ENCODE measurements at regions not wholly inside any gene's neighbourhood (a gene's known extent, or its start where the extent isn't known, plus 50 kb on each side); places are given as distances from the start of the nearest gene placed in this dataset.

DNA sequence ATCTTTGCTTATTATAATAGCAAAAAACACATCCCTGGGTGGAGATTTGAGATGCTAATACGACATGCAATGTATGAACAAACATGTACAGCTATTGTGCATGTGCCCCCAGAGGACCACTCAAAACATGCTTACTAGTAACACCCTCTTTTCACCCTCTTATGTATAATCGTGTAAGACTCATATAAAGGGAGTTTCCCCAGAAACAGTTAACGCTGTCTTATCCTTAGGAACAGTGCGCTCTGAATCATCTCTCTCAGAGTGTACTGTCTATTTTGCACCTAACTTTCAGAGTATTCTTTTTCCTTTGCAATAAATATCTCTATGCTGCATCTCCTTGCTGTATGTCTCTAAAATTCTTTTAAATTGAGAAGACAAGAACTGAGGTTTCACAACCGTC is 2604.0 kb downstream of the PCDH9 start:
- Histone ChIP-seq H3K9ac (ENCODE audit: control insufficient read depth, insufficient read depth, low read length) (no peak overlapping the region), H3K4me3 (no peak overlapping the region), H3K79me2 (ENCODE audit: control insufficient read depth, insufficient read depth, low read length) (no peaks in the 10 kb centered on the region), H3K4me2 (ENCODE audit: control insufficient read depth, insufficient read depth) (no peak overlapping the region), H4K20me1 (ENCODE audit: control insufficient read depth, insufficient read depth) (no peaks in the 10 kb centered on the region), H3K9me3 (replicated peaks; ENCODE audit: control insufficient read depth, insufficient read depth, low read length) (no peaks in the 10 kb centered on the region), H3K27ac (ENCODE audit: control insufficient read depth, insufficient read depth) (no peak overlapping the region), H3K4me1 (ENCODE audit: control insufficient read depth, insufficient read depth, low read length) (no peaks in the 10 kb centered on the region), H3K27me3 (replicated peaks in 1 of 2; ENCODE audit: control insufficient read depth in 2 of 2, insufficient read depth in 2 of 2, low read length in 1 of 2) (no peaks in the 10 kb centered on the region), H3K36me3 (ENCODE audit: control insufficient read depth in 2 of 2, insufficient read depth in 2 of 2, low read length in 1 of 2) (no peaks in the 10 kb centered on the region), H2AFZ (ENCODE audit: control insufficient read depth, low read depth, low read length) (no peak overlapping the region)
- DNase-seq (ENCODE audit: low read depth, low spot score) (no peak), FAIRE-seq (no peak), ATAC-seq (no peak)
- BruUV-seq (replicated peaks): no TSS peak
- TF ChIP-seq GABPA (IDR thresholded peaks at IDR 0.05; ENCODE audit: low read depth) (no peak), RAD21 (IDR thresholded peaks at IDR 0.05; ENCODE audit: insufficient read depth, low read depth, low read length) (no peak), HCFC1 (IDR thresholded peaks at IDR 0.05; ENCODE audit: low read length) (no peak), TCF3 (IDR thresholded peaks at IDR 0.05; ENCODE audit: borderline replicate concordance, insufficient read depth, low read depth, low read length) (no peak), CEBPB (IDR thresholded peaks at IDR 0.05; ENCODE audit: borderline replicate concordance in 1 of 2, low read depth in 2 of 2, low read length in 2 of 2) (no peak), TCF7 (IDR thresholded peaks at IDR 0.05; ENCODE audit: borderline replicate concordance) (no peak), ZZZ3 (IDR thresholded peaks at IDR 0.05; ENCODE audit: control insufficient read depth, insufficient read length, low read depth) (no peak), CHD2 (IDR thresholded peaks at IDR 0.05; ENCODE audit: borderline replicate concordance, low read depth, low read length) (no peak)
- TF ChIP-seq, protein P1, sequence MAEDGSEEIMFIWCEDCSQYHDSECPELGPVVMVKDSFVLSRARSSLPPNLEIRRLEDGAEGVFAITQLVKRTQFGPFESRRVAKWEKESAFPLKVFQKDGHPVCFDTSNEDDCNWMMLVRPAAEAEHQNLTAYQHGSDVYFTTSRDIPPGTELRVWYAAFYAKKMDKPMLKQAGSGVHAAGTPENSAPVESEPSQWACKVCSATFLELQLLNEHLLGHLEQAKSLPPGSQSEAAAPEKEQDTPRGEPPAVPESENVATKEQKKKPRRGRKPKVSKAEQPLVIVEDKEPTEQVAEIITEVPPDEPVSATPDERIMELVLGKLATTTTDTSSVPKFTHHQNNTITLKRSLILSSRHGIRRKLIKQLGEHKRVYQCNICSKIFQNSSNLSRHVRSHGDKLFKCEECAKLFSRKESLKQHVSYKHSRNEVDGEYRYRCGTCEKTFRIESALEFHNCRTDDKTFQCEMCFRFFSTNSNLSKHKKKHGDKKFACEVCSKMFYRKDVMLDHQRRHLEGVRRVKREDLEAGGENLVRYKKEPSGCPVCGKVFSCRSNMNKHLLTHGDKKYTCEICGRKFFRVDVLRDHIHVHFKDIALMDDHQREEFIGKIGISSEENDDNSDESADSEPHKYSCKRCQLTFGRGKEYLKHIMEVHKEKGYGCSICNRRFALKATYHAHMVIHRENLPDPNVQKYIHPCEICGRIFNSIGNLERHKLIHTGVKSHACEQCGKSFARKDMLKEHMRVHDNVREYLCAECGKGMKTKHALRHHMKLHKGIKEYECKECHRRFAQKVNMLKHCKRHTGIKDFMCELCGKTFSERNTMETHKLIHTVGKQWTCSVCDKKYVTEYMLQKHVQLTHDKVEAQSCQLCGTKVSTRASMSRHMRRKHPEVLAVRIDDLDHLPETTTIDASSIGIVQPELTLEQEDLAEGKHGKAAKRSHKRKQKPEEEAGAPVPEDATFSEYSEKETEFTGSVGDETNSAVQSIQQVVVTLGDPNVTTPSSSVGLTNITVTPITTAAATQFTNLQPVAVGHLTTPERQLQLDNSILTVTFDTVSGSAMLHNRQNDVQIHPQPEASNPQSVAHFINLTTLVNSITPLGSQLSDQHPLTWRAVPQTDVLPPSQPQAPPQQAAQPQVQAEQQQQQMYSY (CRISPR knock-in tag; IDR thresholded peaks at IDR 0.05): no peak
- TF ChIP-seq, protein P2, sequence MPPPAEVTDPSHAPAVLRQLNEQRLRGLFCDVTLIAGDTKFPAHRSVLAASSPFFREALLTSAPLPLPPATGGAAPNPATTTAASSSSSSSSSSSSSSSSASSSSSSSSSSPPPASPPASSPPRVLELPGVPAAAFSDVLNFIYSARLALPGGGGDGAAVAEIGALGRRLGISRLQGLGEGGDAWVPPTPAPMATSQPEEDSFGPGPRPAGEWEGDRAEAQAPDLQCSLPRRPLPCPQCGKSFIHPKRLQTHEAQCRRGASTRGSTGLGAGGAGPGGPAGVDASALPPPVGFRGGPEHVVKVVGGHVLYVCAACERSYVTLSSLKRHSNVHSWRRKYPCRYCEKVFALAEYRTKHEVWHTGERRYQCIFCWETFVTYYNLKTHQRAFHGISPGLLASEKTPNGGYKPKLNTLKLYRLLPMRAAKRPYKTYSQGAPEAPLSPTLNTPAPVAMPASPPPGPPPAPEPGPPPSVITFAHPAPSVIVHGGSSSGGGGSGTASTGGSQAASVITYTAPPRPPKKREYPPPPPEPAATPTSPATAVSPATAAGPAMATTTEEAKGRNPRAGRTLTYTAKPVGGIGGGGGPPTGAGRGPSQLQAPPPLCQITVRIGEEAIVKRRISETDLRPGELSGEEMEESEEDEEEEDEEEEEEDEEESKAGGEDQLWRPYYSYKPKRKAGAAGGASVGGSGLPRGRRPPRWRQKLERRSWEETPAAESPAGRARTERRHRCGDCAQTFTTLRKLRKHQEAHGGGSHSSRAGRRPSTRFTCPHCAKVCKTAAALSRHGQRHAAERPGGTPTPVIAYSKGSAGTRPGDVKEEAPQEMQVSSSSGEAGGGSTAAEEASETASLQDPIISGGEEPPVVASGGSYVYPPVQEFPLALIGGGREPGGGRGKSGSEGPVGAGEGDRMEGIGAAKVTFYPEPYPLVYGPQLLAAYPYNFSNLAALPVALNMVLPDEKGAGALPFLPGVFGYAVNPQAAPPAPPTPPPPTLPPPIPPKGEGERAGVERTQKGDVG (CRISPR knock-in tag; IDR thresholded peaks at IDR 0.05): no peak
- TF ChIP-seq, protein P3, sequence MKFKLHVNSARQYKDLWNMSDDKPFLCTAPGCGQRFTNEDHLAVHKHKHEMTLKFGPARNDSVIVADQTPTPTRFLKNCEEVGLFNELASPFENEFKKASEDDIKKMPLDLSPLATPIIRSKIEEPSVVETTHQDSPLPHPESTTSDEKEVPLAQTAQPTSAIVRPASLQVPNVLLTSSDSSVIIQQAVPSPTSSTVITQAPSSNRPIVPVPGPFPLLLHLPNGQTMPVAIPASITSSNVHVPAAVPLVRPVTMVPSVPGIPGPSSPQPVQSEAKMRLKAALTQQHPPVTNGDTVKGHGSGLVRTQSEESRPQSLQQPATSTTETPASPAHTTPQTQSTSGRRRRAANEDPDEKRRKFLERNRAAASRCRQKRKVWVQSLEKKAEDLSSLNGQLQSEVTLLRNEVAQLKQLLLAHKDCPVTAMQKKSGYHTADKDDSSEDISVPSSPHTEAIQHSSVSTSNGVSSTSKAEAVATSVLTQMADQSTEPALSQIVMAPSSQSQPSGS (IDR thresholded peaks at IDR 0.05; ENCODE audit: low read length): no peak
- TF ChIP-seq, protein P4, sequence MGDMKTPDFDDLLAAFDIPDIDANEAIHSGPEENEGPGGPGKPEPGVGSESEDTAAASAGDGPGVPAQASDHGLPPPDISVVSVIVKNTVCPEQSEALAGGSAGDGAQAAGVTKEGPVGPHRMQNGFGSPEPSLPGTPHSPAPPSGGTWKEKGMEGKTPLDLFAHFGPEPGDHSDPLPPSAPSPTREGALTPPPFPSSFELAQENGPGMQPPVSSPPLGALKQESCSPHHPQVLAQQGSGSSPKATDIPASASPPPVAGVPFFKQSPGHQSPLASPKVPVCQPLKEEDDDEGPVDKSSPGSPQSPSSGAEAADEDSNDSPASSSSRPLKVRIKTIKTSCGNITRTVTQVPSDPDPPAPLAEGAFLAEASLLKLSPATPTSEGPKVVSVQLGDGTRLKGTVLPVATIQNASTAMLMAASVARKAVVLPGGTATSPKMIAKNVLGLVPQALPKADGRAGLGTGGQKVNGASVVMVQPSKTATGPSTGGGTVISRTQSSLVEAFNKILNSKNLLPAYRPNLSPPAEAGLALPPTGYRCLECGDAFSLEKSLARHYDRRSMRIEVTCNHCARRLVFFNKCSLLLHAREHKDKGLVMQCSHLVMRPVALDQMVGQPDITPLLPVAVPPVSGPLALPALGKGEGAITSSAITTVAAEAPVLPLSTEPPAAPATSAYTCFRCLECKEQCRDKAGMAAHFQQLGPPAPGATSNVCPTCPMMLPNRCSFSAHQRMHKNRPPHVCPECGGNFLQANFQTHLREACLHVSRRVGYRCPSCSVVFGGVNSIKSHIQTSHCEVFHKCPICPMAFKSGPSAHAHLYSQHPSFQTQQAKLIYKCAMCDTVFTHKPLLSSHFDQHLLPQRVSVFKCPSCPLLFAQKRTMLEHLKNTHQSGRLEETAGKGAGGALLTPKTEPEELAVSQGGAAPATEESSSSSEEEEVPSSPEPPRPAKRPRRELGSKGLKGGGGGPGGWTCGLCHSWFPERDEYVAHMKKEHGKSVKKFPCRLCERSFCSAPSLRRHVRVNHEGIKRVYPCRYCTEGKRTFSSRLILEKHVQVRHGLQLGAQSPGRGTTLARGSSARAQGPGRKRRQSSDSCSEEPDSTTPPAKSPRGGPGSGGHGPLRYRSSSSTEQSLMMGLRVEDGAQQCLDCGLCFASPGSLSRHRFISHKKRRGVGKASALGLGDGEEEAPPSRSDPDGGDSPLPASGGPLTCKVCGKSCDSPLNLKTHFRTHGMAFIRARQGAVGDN (IDR thresholded peaks at IDR 0.05): no peak
- RAD21 ChIA-PET (ENCODE audit: unreplicated experiment): no interaction called here
- intact Hi-C loops (cut with micrococcal nuclease; ENCODE audit: unreplicated experiment): no loop called here
- POLR2A ChIA-PET: no interaction called here
- CTCF ChIA-PET: no interaction called here
- WGBS (ENCODE audit: insufficient coverage, insufficient replicate concordance, low lambda C conversion rate, missing lambda C conversion rate): 15% methylated on average over 5 of the region's 5 CpGs
- in situ Hi-C loops (cut with MboI): no loop called here
- SMC1A ChIA-PET (ENCODE audit: uncharacterized antibody, unreplicated experiment): no interaction called here
